Testis (tissue), 2 donors: ENCODE measurements at regions not wholly inside any gene's neighbourhood (a gene's known extent, or its start where the extent isn't known, plus 50 kb on each side); places are given as distances from the start of the nearest gene placed in this dataset.

ENCODE experiments used
- CTCF ChIP-seq, 3 experiments: fragments of 450-650 bp in 2 of 3; fragments of 200-600 bp in 1 of 3; sonication (generic) in 1 of 3; IDR thresholded peaks; one replicate each; pipeline ENCODE4 v1.5.1; 2016 to 2019; ENCODE audit warnings: antibody characterized with exemption in 3 of 3, mild to moderate bottlenecking in 2 of 3, moderate library complexity in 1 of 3
- POLR2A ChIP-seq: fragments of 450-650 bp; IDR thresholded peaks from one replicate; pipeline ENCODE4 v1.6.1; 2017; ENCODE audit warnings: antibody characterized with exemption, mild to moderate bottlenecking, moderate library complexity

GRCh38 chr18:29254123-29254522, 1077.2 kb upstream of the CDH2 start:
- TF ChIP-seq CTCF (IDR thresholded peaks at IDR 0.05) = no peak
- no peak for TF ChIP-seq POLR2A
